ENCODE measurements at regions not wholly inside any gene's neighbourhood (a gene's known extent, or its start where the extent isn't known, plus 50 kb on each side); places are given as distances from the start of the nearest gene placed in this dataset.

DNA sequence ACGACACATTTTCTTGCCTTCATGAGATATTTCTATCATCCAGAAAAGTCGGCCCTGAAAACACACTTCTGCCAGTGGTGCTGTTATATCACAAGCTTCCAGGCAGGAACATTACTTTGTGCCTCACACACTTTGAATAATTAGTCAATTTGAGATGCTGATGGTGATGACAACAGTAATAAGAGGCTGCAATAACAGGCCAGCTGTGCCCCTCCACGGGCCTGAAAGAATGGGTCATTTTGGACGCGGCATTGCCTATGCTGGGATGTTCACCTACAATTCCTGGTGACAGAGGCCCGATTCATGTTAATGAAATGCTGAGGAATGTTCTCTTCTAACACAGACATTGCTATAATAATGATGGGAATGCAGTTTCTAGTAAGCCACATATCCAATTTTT lies 463.8 kb upstream of the KIRREL3 start:
- Histone ChIP-seq H3K36me3 (replicated peaks in 1 of 2; ENCODE audit: control extremely low read depth in 1 of 2, control insufficient read depth in 1 of 2, extremely low read depth in 1 of 2, insufficient read depth in 2 of 2, low read length in 1 of 2) (no peaks in the 10 kb centered on the region), H3K4me1 (ENCODE audit: control insufficient read depth in 2 of 2, insufficient read depth in 2 of 2, low read length in 2 of 2) (no peaks in the 10 kb centered on the region), H3K4me2 (replicated peaks; ENCODE audit: low read depth, low read length, poor library complexity, severe bottlenecking) (no peak overlapping the region), H4K20me1 (ENCODE audit: control insufficient read depth, insufficient read depth, low read length, poor library complexity, severe bottlenecking) (no peaks in the 10 kb centered on the region), H3K27me3 (replicated peaks in 1 of 4; ENCODE audit: control extremely low read depth in 1 of 4, control insufficient read depth in 3 of 4, insufficient read depth in 4 of 4, low read length in 3 of 4) (no peaks in the 10 kb centered on the region), H2AFZ (ENCODE audit: insufficient read depth, low read depth, low read length, poor library complexity, severe bottlenecking) (no peak overlapping the region), H3K27ac (ENCODE audit: low read length in 2 of 2) (no peak overlapping the region), H3K9me3 (ENCODE audit: control extremely low read depth in 1 of 3, control insufficient read depth in 2 of 3, insufficient read depth in 1 of 3, low read length in 2 of 3) (no peaks in the 10 kb centered on the region), H3K9ac (ENCODE audit: low read length) (no peak overlapping the region), H3K79me2 (ENCODE audit: control insufficient read depth, insufficient read depth, low read length) (no peaks in the 10 kb centered on the region), H3K4me3 (ENCODE audit: control extremely low read depth in 1 of 5, extremely low read depth in 1 of 5, insufficient read depth in 1 of 5, low read depth in 2 of 5, low read length in 4 of 5) (no peak overlapping the region)
- H3K9me3 Mint-ChIP-seq (ENCODE audit: insufficient read depth), result peaks cover 2% of the 10 kb centered on the region
- H3K4me1 Mint-ChIP-seq, result no peaks in the 10 kb centered on the region
- intact Hi-C loops (cut with micrococcal nuclease), result no loop called here
- no peak overlapping the region for H3K4me3 Mint-ChIP-seq
- ChIA-PET POLR2A (no interaction called here), CTCF (no interaction called here)
- H3K27ac Mint-ChIP-seq, result no peak overlapping the region
- WGBS (ENCODE audit: insufficient coverage), result 82% methylated on average over 4 of the region's 6 CpGs
- TF ChIP-seq, protein P1, sequence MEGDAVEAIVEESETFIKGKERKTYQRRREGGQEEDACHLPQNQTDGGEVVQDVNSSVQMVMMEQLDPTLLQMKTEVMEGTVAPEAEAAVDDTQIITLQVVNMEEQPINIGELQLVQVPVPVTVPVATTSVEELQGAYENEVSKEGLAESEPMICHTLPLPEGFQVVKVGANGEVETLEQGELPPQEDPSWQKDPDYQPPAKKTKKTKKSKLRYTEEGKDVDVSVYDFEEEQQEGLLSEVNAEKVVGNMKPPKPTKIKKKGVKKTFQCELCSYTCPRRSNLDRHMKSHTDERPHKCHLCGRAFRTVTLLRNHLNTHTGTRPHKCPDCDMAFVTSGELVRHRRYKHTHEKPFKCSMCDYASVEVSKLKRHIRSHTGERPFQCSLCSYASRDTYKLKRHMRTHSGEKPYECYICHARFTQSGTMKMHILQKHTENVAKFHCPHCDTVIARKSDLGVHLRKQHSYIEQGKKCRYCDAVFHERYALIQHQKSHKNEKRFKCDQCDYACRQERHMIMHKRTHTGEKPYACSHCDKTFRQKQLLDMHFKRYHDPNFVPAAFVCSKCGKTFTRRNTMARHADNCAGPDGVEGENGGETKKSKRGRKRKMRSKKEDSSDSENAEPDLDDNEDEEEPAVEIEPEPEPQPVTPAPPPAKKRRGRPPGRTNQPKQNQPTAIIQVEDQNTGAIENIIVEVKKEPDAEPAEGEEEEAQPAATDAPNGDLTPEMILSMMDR (IDR thresholded peaks at IDR 0.05), result no peak
- TF ChIP-seq EZH2 (IDR thresholded peaks at IDR 0.05; ENCODE audit: borderline replicate concordance, insufficient read depth, low read depth, low read length, poor library complexity, severe bottlenecking), result no peak
- DNase-seq, result no peak
- no peak for ATAC-seq (ENCODE audit: low read depth)
- no peaks in the 10 kb centered on the region for H3K27me3 Mint-ChIP-seq

DNA sequence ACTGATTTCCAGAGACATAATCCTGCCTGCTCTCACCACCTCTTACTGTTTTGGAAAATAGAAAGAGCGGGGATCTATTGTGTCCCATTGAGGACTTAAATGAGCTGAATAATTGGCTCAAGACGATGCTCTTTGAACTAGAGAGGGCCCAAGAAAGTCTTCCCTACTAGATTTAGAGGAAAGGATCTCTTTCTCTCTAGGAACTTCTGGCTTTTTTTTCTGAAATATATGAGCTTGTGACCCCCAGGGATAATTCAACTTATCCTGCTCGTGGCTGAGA lies 461.4 kb upstream of the KIRREL3 start:
- H2AFZ ChIP-seq (ENCODE audit: insufficient read depth, low read depth, low read length, poor library complexity, severe bottlenecking), result no peak overlapping the region
- ATAC-seq (ENCODE audit: low read depth) (no peak), DNase-seq (no peak)
- no peak overlapping the region for H3K4me2 ChIP-seq (replicated peaks; ENCODE audit: low read depth, low read length, poor library complexity, severe bottlenecking)
- Mint-ChIP-seq H3K27ac (no peak overlapping the region), H3K4me1 (no peaks in the 10 kb centered on the region), H3K4me3 (no peak overlapping the region), H3K9me3 (ENCODE audit: insufficient read depth) (peaks cover 2% of the 10 kb centered on the region), H3K27me3 (no peaks in the 10 kb centered on the region)
- intact Hi-C loops (cut with micrococcal nuclease), result no loop called here
- no peak overlapping the region for H3K4me3 ChIP-seq (ENCODE audit: control extremely low read depth in 1 of 5, extremely low read depth in 1 of 5, insufficient read depth in 1 of 5, low read depth in 2 of 5, low read length in 4 of 5)
- TF ChIP-seq, protein P1 (IDR thresholded peaks at IDR 0.05), result no peak
- no peak for TF ChIP-seq EZH2 (IDR thresholded peaks at IDR 0.05; ENCODE audit: borderline replicate concordance, insufficient read depth, low read depth, low read length, poor library complexity, severe bottlenecking)
- H3K9ac ChIP-seq (ENCODE audit: low read length), result no peak overlapping the region
- ChIA-PET CTCF (no interaction called here), POLR2A (no interaction called here)
- no peaks in the 10 kb centered on the region for H3K27me3 ChIP-seq (replicated peaks in 1 of 4; ENCODE audit: control extremely low read depth in 1 of 4, control insufficient read depth in 3 of 4, insufficient read depth in 4 of 4, low read length in 3 of 4)
- H3K27ac ChIP-seq (ENCODE audit: low read length in 2 of 2), result no peak overlapping the region
- H4K20me1 ChIP-seq (ENCODE audit: control insufficient read depth, insufficient read depth, low read length, poor library complexity, severe bottlenecking), result no peaks in the 10 kb centered on the region
- H3K79me2 ChIP-seq (ENCODE audit: control insufficient read depth, insufficient read depth, low read length), result no peaks in the 10 kb centered on the region
- WGBS (ENCODE audit: insufficient coverage), result 77% methylated on average over 3 of the region's 3 CpGs
- H3K9me3 ChIP-seq (ENCODE audit: control extremely low read depth in 1 of 3, control insufficient read depth in 2 of 3, insufficient read depth in 1 of 3, low read length in 2 of 3), result no peaks in the 10 kb centered on the region
- no peaks in the 10 kb centered on the region for H3K36me3 ChIP-seq (replicated peaks in 1 of 2; ENCODE audit: control extremely low read depth in 1 of 2, control insufficient read depth in 1 of 2, extremely low read depth in 1 of 2, insufficient read depth in 2 of 2, low read length in 1 of 2)
- no peaks in the 10 kb centered on the region for H3K4me1 ChIP-seq (ENCODE audit: control insufficient read depth in 2 of 2, insufficient read depth in 2 of 2, low read length in 2 of 2)

Measured in B cell (primary cell).